Chondrocyte (in vitro differentiated cells): ENCODE measurements at regions not wholly inside any gene's neighbourhood (a gene's known extent, or its start where the extent isn't known, plus 50 kb on each side); places are given as distances from the start of the nearest gene placed in this dataset.

Experiments
- DNase-seq: peaks from one replicate; pipeline ENCODE4 v3.0.0; 2021; ENCODE audit warnings: mixed read lengths, low spot score
- H3K27ac Mint-ChIP-seq: one replicate; pipeline ENCODE4 v1.8.0; 2021; ENCODE audit warnings: mild to moderate bottlenecking, moderate library complexity, mixed read lengths; ENCODE audit not compliant: unreplicated experiment
- H3K27me3 Mint-ChIP-seq: 2 replicates; pipeline ENCODE4 v1.8.0; 2021; ENCODE audit warnings: low read depth, mixed read lengths
- H3K36me3 Mint-ChIP-seq: 2 replicates; pipeline ENCODE4 v1.8.0; 2021; ENCODE audit warnings: low read depth, mixed read lengths
- H3K4me1 Mint-ChIP-seq: 2 replicates; pipeline ENCODE4 v1.8.0; 2021; ENCODE audit warnings: low read depth, mild to moderate bottlenecking, mixed read lengths
- H3K4me3 Mint-ChIP-seq: one replicate; pipeline ENCODE4 v1.8.0; 2021; ENCODE audit warnings: mild to moderate bottlenecking, moderate library complexity, mixed read lengths; ENCODE audit not compliant: unreplicated experiment
- H3K9me3 Mint-ChIP-seq: 2 replicates; pipeline ENCODE4 v1.8.0; 2021; ENCODE audit warnings: low read depth, mixed read lengths
- CTCF ChIP-seq: fragments of 200-600 bp; sonication (generic); IDR thresholded peaks from 2 replicates; pipeline ENCODE4 v1.5.0; 2021; ENCODE audit warnings: antibody characterized with exemption, mild to moderate bottlenecking, moderate library complexity

- peaks cover 14% of the 10 kb centered on the region for H3K27me3 Mint-ChIP-seq
- no peaks in the 10 kb centered on the region for H3K9me3 Mint-ChIP-seq
- no peak for TF ChIP-seq CTCF
- no peaks in the 10 kb centered on the region for H3K36me3 Mint-ChIP-seq
- no peak overlapping the region for H3K4me3 Mint-ChIP-seq
- no peak for DNase-seq
- no peaks in the 10 kb centered on the region for H3K4me1 Mint-ChIP-seq
- no peak overlapping the region for H3K27ac Mint-ChIP-seq
Measured at GRCh38 chr4:162954976-162955375, 211.7 kb downstream of the NAF1 start.

GRCh38 chr4:162952232-162952631 is 214.5 kb downstream of the NAF1 start:
- DNase-seq: no peak
- TF ChIP-seq CTCF: no peak
- Mint-ChIP-seq H3K9me3 (no peaks in the 10 kb centered on the region), H3K27me3 (peaks cover 9% of the 10 kb centered on the region), H3K27ac (no peak overlapping the region), H3K4me3 (no peak overlapping the region), H3K4me1 (no peaks in the 10 kb centered on the region), H3K36me3 (no peaks in the 10 kb centered on the region)

- no peak for DNase-seq
- no peak for TF ChIP-seq CTCF
- no peaks in the 10 kb centered on the region for H3K9me3 Mint-ChIP-seq
- H3K27ac Mint-ChIP-seq: no peak overlapping the region
- H3K36me3 Mint-ChIP-seq: no peaks in the 10 kb centered on the region
- H3K4me3 Mint-ChIP-seq: no peak overlapping the region
- H3K4me1 Mint-ChIP-seq: no peaks in the 10 kb centered on the region
- H3K27me3 Mint-ChIP-seq: peaks cover 5% of the 10 kb centered on the region
Measured at GRCh38 chr4:162945713-162946112, 221.0 kb downstream of the NAF1 start.

GRCh38 chr4:162943263-162943662 is 223.4 kb downstream of the NAF1 start:
- no peaks in the 10 kb centered on the region for H3K4me1 Mint-ChIP-seq
- no peak overlapping the region for H3K27ac Mint-ChIP-seq
- peak; percentile 34 for TF ChIP-seq CTCF
- H3K9me3 Mint-ChIP-seq: no peaks in the 10 kb centered on the region
- peaks cover 1% of the 10 kb centered on the region for H3K27me3 Mint-ChIP-seq
- H3K36me3 Mint-ChIP-seq: no peaks in the 10 kb centered on the region
- no peak for DNase-seq
- H3K4me3 Mint-ChIP-seq: no peak overlapping the region

- no peaks in the 10 kb centered on the region for H3K9me3 Mint-ChIP-seq
- H3K27me3 Mint-ChIP-seq: peaks cover 7% of the 10 kb centered on the region
- TF ChIP-seq CTCF: no peak
- no peak for DNase-seq
- no peak overlapping the region for H3K4me3 Mint-ChIP-seq
- H3K36me3 Mint-ChIP-seq: no peaks in the 10 kb centered on the region
- H3K27ac Mint-ChIP-seq: no peak overlapping the region
- H3K4me1 Mint-ChIP-seq: no peaks in the 10 kb centered on the region
Measured at GRCh38 chr4:162938738-162939485, 227.8 kb downstream of the NAF1 start.
